SKM-1 (cell line): ENCODE measurements at regions not wholly inside any gene's neighbourhood (a gene's known extent, or its start where the extent isn't known, plus 50 kb on each side); places are given as distances from the start of the nearest gene placed in this dataset.

ENCODE experiments used
- DNase-seq: peaks from one replicate; lab custom pipeline; 2025; ENCODE audit not compliant: unreplicated experiment; lab: John Stamatoyannopoulos, UW

- no peak for DNase-seq
Observed at GRCh38 chr7:27299861-27300260, 57.3 kb downstream of the EVX1 start.

GRCh38 chr7:27300421-27300820, 57.8 kb downstream of the EVX1 start:
- DNase-seq, result peak; percentile 58

GRCh38 chr7:27302590-27302989, 60.0 kb downstream of the EVX1 start:
- DNase-seq, result no peak

GRCh38 chr7:27303026-27303425, 60.4 kb downstream of the EVX1 start:
- no peak for DNase-seq

- DNase-seq, result no peak
Observed at GRCh38 chr7:27305854-27306253, 63.3 kb downstream of the EVX1 start.

- no peak for DNase-seq
Observed at GRCh38 chr7:27312820-27313219, 70.2 kb downstream of the EVX1 start.

GRCh38 chr7:27314111-27314510, 71.5 kb downstream of the EVX1 start:
- no peak for DNase-seq

GRCh38 chr7:27315066-27315465, 72.5 kb downstream of the EVX1 start:
- no peak for DNase-seq

- no peak for DNase-seq
Observed at GRCh38 chr7:27316311-27316710, 73.7 kb downstream of the EVX1 start.

- DNase-seq, result no peak
Observed at GRCh38 chr7:27324246-27324645, 81.6 kb downstream of the EVX1 start.

- DNase-seq, result no peak
Observed at GRCh38 chr7:27329909-27330308, 87.3 kb downstream of the EVX1 start.

- DNase-seq, result peak; percentile 97
Observed at GRCh38 chr7:27339478-27339877, 96.9 kb downstream of the EVX1 start.

- DNase-seq, result no peak
Observed at GRCh38 chr7:27344471-27344870, 101.9 kb downstream of the EVX1 start.

- DNase-seq, result no peak
Observed at GRCh38 chr7:27345164-27345887, 102.7 kb downstream of the EVX1 start.

GRCh38 chr7:27345997-27346396, 103.4 kb downstream of the EVX1 start:
- DNase-seq, result no peak

GRCh38 chr7:27346531-27347275, 104.1 kb downstream of the EVX1 start:
- no peak for DNase-seq

GRCh38 chr7:27347276-27347640, 104.7 kb downstream of the EVX1 start:
- DNase-seq, result no peak

GRCh38 chr7:27349621-27350020, 107.0 kb downstream of the EVX1 start:
- no peak for DNase-seq

- no peak for DNase-seq
Observed at GRCh38 chr7:27351137-27351536, 108.5 kb downstream of the EVX1 start.

- DNase-seq, result no peak
Observed at GRCh38 chr7:27351786-27352185, 109.2 kb downstream of the EVX1 start.

GRCh38 chr7:27359181-27360125, 116.9 kb downstream of the EVX1 start:
- peak; percentile 82 for DNase-seq

GRCh38 chr7:27361522-27361921, 118.9 kb downstream of the EVX1 start:
- no peak for DNase-seq
